ENCODE measurements at regions not wholly inside any gene's neighbourhood (a gene's known extent, or its start where the extent isn't known, plus 50 kb on each side); places are given as distances from the start of the nearest gene placed in this dataset.
"Not testable (repeated sequence)": the region's sequence is repeated elsewhere in the genome, so short reads cannot be mapped to it uniquely, and the experiment has no call there.

DNA sequence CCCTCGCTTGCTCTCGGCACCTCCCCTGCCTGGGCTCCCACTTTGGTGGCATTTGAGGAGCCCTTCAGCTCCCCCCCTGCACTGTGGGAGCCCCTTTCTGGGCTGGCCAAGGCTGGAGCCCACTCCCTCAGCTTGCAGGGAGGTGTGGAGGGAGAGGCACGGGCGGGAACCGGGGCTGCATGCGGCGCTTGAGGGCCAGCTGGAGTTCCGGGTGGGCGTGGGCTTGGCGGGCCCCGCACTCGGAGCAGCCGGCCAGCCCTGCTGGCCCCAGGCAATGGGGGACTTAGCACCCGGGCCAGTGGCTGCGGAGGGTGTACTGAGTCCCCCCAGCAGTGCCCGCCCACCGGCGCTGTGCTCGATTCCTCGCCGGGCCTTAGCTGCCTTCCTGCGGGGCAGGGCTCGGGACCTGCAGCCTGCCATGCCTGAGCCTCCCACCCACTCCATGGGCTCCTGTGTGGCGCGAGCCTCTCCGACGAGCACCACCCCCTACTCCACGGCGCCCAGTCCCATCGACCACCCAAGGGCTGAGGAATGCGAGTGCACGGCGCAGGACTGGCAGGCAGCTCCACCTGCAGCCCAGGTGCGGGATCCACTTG lies 730.0 kb upstream of the SEMA6A start:
- not testable (repeated sequence) for H3K27me3 Mint-ChIP-seq; H3K9me3 Mint-ChIP-seq (ENCODE audit: low read depth); H3K4me1 Mint-ChIP-seq (ENCODE audit: low read depth); H3K36me3 Mint-ChIP-seq; H3K4me3 Mint-ChIP-seq; H3K27ac Mint-ChIP-seq

DNA sequence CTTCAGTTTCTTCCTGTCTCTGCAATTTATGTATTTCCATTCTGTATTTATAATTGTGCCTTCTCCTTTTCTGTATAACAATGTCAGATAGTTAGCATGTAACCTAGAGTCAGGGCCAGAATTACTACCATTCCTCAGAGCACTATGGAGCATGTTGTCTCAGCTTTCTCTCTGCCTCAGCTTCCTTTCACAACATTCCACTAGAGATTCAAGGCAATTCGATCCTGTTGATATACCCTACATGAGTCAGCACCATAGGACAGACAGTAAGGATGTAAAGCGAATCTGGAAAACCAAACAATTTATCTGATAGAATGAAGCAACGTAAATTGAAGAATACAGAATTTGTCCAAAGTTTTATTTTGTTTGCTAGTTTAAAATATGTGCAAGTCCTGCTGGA lies 728.3 kb upstream of the SEMA6A start:
- peaks cover 7% of the 10 kb centered on the region for H3K9me3 Mint-ChIP-seq (ENCODE audit: low read depth)
- no peaks in the 10 kb centered on the region for H3K27me3 Mint-ChIP-seq

DNA sequence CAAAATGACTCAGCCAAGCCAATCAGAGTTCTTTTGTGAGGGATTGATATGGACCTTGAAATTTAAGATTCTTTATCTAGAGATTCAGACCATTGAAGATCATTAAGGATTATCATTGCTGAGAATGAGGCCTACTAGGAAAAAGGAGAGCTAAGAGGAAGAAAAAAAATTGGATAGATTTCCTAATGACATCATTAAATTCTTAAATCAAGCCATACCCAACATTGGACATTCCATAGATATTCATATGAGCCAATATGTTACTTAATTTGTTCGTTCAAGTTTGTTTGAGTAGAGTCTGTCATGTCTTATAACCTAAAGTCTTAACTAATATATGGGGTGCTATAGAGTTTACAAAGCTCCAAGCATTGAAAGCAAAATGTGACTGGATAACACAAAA lies 727.9 kb upstream of the SEMA6A start:
- H3K27me3 Mint-ChIP-seq: no peaks in the 10 kb centered on the region
- no peak overlapping the region for H3K4me3 Mint-ChIP-seq
- H3K9me3 Mint-ChIP-seq (ENCODE audit: low read depth): peaks cover 7% of the 10 kb centered on the region
- no peaks in the 10 kb centered on the region for H3K4me1 Mint-ChIP-seq (ENCODE audit: low read depth)
- no peaks in the 10 kb centered on the region for H3K36me3 Mint-ChIP-seq
- no peak overlapping the region for H3K27ac Mint-ChIP-seq

More for the DNA sequence above, 728.3 kb upstream of the SEMA6A start:
- Mint-ChIP-seq H3K27ac (no peak overlapping the region), H3K4me3 (no peak overlapping the region), H3K36me3 (no peaks in the 10 kb centered on the region), H3K4me1 (ENCODE audit: low read depth) (no peaks in the 10 kb centered on the region)

DNA sequence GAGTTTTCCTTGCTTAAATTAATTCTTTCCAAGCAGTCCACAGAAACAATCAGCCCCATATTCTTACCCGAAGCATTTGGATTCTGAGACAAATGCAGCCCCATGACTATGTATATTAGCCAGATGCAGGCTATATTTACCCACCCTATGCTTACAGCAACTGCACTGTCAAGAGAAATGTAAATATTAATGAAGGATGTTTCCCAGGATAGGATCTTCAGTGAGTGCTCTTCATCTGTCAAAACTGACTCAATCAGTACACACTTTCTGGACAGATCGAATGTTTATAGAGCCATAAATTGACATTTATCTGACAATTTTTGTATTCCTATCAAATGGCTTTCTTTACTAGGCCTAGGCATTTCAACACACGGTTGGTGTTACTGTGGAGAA lies 725.3 kb upstream of the SEMA6A start:
- H3K27ac Mint-ChIP-seq: no peak overlapping the region

DNA sequence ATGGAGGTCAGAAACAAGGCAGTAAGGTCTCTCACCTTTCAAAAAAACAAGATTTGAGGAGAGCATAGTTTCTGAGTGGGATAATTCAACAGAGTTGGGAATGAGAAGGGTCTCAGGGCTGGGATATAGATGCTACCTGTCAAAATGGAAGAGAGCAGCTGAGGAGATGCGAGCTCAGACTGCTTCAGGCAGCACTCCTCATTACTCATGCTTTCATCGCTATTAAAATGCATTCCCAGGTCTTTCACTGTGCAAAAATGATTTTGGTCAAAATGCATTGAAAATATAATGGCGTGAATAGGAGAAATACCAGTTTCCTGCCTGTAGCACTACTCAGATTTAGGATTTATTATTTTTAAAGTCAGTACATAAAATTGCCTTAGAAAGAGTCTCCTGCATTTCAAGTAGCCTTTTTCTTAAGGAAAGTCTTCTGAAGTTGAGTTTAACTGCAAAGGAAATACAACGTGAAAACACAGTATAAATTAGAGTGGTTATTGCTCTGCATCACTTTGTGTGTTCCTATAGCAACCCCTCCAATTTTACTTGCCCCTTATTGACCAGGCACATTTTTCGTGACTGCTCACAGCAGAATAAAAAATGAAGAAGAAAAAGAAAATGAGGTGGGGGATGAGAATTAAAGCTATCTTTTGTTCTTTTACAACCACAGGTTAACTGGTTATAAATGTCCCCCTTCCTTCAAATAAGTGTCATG lies 724.8 kb upstream of the SEMA6A start:
- H3K9me3 Mint-ChIP-seq (ENCODE audit: low read depth): peaks cover 3% of the 10 kb centered on the region
- H3K27ac Mint-ChIP-seq: no peak overlapping the region
- no peaks in the 10 kb centered on the region for H3K27me3 Mint-ChIP-seq
- H3K4me1 Mint-ChIP-seq (ENCODE audit: low read depth): no peaks in the 10 kb centered on the region
- no peak overlapping the region for H3K4me3 Mint-ChIP-seq
- no peaks in the 10 kb centered on the region for H3K36me3 Mint-ChIP-seq

More for the DNA sequence above, 725.3 kb upstream of the SEMA6A start:
- H3K9me3 Mint-ChIP-seq (ENCODE audit: low read depth): peaks cover 3% of the 10 kb centered on the region
- H3K4me3 Mint-ChIP-seq: no peak overlapping the region
- no peaks in the 10 kb centered on the region for H3K36me3 Mint-ChIP-seq
- no peaks in the 10 kb centered on the region for H3K4me1 Mint-ChIP-seq (ENCODE audit: low read depth)
- no peaks in the 10 kb centered on the region for H3K27me3 Mint-ChIP-seq

DNA sequence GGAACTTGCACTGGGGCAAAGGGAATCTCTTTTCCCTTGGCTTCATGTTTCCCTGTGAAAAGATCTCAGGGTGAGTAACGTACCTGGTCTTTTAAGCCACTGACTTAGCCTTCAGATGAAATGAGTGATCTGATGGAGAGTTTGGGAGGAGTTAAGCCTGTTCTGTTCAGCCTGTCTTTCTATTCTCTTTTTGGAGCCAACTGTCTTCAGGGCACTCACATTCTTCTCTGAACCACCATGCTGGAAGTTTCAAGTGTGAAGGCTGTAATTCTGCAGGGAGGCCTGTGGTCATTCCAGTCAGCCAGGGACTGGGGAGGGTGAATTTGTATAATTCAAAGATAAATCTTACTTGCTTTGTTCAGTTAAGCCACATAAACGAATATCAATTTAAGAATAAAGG lies 722.2 kb upstream of the SEMA6A start:
- H3K27me3 Mint-ChIP-seq: no peaks in the 10 kb centered on the region
- no peaks in the 10 kb centered on the region for H3K9me3 Mint-ChIP-seq (ENCODE audit: low read depth)
- H3K27ac Mint-ChIP-seq: no peak overlapping the region
- H3K4me3 Mint-ChIP-seq: no peak overlapping the region
- no peaks in the 10 kb centered on the region for H3K4me1 Mint-ChIP-seq (ENCODE audit: low read depth)
- no peaks in the 10 kb centered on the region for H3K36me3 Mint-ChIP-seq

DNA sequence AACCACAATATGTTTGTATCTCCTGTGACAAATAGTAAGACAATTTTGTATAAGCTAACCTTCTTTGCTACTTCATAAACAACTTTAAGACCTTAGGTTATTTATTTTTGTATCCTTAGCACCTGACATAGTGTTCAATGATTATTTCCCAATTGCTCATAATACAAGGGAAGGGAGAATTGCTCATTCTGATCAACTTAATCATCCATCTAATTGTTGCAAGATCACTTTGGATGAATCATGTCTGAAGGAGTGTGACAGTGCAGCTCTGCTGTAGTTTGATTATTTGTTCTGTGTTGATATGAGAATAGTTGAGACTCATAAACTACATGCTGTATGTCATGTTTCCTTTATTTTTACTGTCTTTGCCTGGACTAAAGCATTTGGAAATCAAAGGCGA lies 721.3 kb upstream of the SEMA6A start:
- no peaks in the 10 kb centered on the region for H3K27me3 Mint-ChIP-seq
- H3K27ac Mint-ChIP-seq: no peak overlapping the region
- no peaks in the 10 kb centered on the region for H3K36me3 Mint-ChIP-seq
- H3K9me3 Mint-ChIP-seq (ENCODE audit: low read depth): no peaks in the 10 kb centered on the region
- H3K4me3 Mint-ChIP-seq: no peak overlapping the region
- H3K4me1 Mint-ChIP-seq (ENCODE audit: low read depth): no peaks in the 10 kb centered on the region

DNA sequence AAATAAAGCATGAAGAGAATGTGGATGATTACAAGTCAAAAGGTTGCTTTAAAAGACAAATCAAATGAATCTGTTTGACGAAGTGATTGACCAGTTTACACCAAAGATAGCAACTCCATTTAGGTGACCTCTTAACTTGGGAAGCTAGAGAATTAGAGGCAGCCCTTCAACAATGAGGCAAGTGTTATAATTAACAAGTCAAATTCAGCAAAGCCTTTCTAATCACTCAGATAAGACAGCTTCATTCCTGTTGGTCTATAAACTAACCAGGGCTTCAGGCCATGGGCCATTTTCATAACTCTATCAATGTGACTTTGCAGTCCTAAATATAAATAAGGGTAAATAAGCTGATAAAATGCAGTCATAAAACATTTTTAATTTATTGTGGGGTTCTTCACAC lies 712.2 kb upstream of the SEMA6A start:
- H3K4me1 Mint-ChIP-seq (ENCODE audit: low read depth): no peaks in the 10 kb centered on the region
- H3K9me3 Mint-ChIP-seq (ENCODE audit: low read depth): no peaks in the 10 kb centered on the region
- H3K36me3 Mint-ChIP-seq: no peaks in the 10 kb centered on the region
- H3K27me3 Mint-ChIP-seq: no peaks in the 10 kb centered on the region
- H3K4me3 Mint-ChIP-seq: no peak overlapping the region
- H3K27ac Mint-ChIP-seq: no peak overlapping the region

DNA sequence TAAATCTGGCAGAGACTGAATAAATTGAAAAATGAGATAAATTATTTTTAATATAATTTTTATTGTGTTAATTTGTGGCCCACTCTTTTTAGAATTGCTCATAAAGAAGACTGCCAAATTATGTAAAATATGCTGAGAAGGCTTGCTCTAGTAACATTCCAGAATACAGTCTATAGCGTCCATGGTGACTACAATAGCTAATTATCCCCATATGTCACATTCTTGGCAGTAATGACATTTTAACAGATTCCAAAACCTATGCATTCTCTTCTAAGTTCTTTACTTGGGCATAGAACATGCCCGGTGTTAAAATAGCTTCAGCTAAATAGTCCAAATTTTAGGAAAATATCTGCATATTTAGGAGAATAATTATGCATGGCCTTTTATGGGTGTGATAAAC lies 697.0 kb upstream of the SEMA6A start:
- Mint-ChIP-seq H3K36me3 (no peaks in the 10 kb centered on the region), H3K4me1 (ENCODE audit: low read depth) (no peaks in the 10 kb centered on the region), H3K4me3 (no peak overlapping the region), H3K9me3 (ENCODE audit: low read depth) (peaks cover 4% of the 10 kb centered on the region), H3K27ac (no peak overlapping the region), H3K27me3 (no peaks in the 10 kb centered on the region)

DNA sequence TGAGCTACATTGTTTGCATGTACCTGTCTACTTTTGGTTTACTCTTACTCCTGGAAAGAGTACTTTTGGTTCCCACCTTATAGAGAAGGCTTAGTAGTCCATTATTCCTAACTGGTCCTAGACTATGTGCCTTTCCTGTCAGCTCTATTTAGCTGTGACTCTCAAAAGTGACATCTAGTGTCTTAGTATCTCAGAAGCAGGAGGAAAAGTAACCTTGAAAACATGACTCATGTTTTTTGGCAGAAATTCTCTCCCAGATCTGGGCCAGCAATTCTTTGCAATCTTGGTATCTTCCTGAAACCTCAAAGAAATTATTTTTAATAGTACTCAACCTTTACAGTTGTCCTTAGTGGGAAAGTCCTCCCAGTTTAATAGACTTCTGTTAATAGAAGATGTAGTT lies 691.7 kb upstream of the SEMA6A start:
- H3K4me1 Mint-ChIP-seq (ENCODE audit: low read depth): no peaks in the 10 kb centered on the region
- no peaks in the 10 kb centered on the region for H3K27me3 Mint-ChIP-seq
- H3K9me3 Mint-ChIP-seq (ENCODE audit: low read depth): peaks cover 12% of the 10 kb centered on the region
- no peaks in the 10 kb centered on the region for H3K36me3 Mint-ChIP-seq
- no peak overlapping the region for H3K4me3 Mint-ChIP-seq
- no peak overlapping the region for H3K27ac Mint-ChIP-seq

DNA sequence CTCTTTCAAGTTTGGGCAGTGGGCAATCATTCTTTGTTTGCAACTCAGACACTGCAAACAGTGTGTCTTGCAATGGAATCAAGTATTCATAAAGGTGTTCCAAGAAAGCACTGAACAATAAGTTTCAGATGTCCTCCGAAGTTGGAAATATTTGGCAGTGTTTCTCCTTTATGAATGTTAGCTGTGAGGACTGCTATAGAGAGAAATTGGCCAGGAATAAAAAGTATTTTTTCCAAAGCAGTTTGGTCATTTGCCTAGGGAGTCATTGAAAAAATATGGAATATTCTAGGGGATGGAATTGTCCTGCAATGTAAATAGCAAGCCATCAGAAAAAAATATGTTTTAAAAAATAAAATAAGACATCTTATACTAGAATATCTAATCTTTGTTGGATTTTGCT lies 688.6 kb upstream of the SEMA6A start:
- H3K4me3 Mint-ChIP-seq: no peak overlapping the region
- no peaks in the 10 kb centered on the region for H3K36me3 Mint-ChIP-seq
- peaks cover 18% of the 10 kb centered on the region for H3K9me3 Mint-ChIP-seq (ENCODE audit: low read depth)
- H3K27me3 Mint-ChIP-seq: no peaks in the 10 kb centered on the region
- no peak overlapping the region for H3K27ac Mint-ChIP-seq
- no peaks in the 10 kb centered on the region for H3K4me1 Mint-ChIP-seq (ENCODE audit: low read depth)

DNA sequence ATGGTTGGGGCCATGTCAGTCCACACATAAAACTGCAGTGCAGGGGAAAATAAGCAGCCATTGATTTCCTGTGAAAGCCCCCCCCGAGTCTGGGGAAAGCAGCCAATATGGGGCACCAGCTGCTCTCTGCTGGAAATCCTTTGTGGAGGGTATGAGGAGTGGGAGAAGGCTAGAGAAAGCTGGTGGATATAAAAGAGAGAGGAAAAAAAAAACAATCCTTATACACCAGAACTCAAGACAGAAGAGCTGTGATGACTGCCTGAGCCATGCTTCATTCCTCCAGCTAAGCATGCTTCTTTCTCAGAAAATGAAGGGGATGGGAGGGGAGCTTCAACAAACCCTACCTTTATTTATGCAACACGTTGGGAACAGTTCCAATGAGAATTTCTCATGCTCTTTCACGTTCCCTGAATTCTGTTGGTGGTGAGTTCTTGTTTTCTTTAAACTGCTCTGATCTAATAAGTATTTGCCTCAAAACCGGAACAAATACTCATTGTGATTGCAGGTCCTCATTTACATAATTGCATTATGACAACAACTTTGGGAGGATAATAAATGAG lies 688.0 kb upstream of the SEMA6A start:
- Mint-ChIP-seq H3K4me1 (ENCODE audit: low read depth) (no peaks in the 10 kb centered on the region), H3K4me3 (no peak overlapping the region), H3K27ac (no peak overlapping the region), H3K27me3 (no peaks in the 10 kb centered on the region), H3K9me3 (ENCODE audit: low read depth) (peaks cover 18% of the 10 kb centered on the region), H3K36me3 (no peaks in the 10 kb centered on the region)

DNA sequence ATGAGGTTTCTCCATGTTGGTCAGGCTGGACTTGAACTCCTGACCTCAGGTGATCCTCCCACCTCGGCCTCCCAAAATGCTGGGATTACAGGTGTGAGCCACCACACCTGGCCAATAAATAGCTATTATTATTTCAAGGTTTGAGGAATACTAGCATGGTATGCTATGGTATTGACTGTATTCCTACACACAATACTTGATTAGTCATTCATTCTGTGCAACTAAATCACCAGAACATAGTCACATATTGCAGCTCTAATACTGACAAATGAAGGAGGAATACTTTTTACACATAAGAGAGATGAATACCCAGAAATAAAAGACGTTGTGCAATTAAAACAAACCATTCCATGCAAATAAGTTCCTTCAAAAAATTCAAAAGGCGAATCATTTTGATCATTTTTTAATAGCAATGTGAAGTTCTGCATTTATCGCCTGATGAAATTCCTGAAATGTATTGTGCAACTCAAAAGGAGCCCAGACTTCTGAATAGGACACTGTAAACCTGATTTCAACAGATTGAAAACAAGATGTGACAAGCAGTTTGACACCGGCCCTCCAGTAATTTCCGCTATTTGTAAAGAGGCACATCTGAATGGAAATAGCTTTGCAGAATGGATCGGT lies 687.4 kb upstream of the SEMA6A start:
- H3K27ac Mint-ChIP-seq: no peak overlapping the region
- H3K36me3 Mint-ChIP-seq: no peaks in the 10 kb centered on the region
- H3K4me1 Mint-ChIP-seq (ENCODE audit: low read depth): no peaks in the 10 kb centered on the region
- no peak overlapping the region for H3K4me3 Mint-ChIP-seq
- peaks cover 18% of the 10 kb centered on the region for H3K9me3 Mint-ChIP-seq (ENCODE audit: low read depth)
- no peaks in the 10 kb centered on the region for H3K27me3 Mint-ChIP-seq

DNA sequence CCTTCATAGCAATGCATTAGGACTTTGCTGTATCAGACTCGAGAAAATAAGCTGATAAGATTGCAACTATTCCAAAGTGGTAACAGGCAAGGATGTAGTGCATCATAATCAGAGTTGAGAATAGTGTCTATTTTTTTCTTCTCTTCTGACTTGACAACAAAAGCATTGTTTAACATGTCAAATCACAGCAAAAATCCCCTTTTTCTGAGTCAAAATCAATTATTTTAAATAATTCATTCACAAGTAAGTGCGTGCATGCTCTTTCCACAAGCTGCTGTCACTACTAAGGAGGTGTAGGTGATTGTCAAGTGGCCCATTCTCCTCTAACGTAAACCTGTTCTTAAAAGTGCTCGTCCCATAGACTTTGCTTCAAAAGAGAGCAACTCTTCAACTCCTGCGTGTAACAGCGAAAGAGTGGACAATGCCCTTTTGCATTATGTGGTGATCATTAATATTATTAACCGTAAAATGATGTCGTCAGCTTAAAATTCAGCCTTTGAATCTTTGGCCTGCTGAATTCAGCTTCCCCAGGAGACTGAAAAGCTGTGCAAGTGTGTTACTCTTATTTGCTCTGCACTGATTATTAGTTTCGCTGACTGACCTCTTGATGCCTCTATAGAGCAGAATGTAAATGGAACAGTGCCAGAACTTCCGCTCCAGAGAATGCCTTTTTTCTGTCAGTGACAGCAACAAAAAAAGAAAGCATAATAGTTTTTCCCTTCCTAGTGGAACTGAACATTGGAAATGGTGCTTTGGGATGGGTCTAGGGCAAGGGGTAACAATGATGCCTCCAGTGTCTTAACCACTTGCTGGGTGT lies 680.8 kb upstream of the SEMA6A start:
- Mint-ChIP-seq H3K36me3 (no peaks in the 10 kb centered on the region), H3K9me3 (ENCODE audit: low read depth) (peaks cover 6% of the 10 kb centered on the region), H3K4me3 (no peak overlapping the region), H3K27me3 (no peaks in the 10 kb centered on the region), H3K4me1 (ENCODE audit: low read depth) (no peaks in the 10 kb centered on the region), H3K27ac (no peak overlapping the region)

DNA sequence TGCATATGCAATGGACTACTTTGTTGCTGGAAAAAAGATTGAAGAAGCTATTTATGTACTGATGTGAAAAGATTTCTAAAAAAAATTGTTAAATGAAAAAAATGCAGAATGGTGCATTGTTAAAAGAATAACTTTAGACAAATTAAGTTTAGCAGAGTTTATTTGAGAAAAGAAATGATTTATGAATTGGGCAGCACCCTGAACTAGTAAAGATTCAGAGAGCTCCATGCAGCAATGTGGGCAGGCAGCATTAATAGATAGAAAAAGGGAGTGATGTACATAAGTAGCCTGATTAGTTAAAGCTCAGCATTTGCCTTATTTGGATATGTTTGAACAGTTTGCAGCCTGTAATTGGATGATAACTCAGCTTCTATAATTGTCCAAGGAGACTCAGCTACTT lies 677.9 kb upstream of the SEMA6A start:
- no peaks in the 10 kb centered on the region for H3K36me3 Mint-ChIP-seq
- H3K9me3 Mint-ChIP-seq (ENCODE audit: low read depth): no peaks in the 10 kb centered on the region
- no peak overlapping the region for H3K27ac Mint-ChIP-seq
- H3K27me3 Mint-ChIP-seq: no peaks in the 10 kb centered on the region
- H3K4me3 Mint-ChIP-seq: no peak overlapping the region
- H3K4me1 Mint-ChIP-seq (ENCODE audit: low read depth): no peaks in the 10 kb centered on the region
